C4-2B (cell line): ENCODE measurements at regions not wholly inside any gene's neighbourhood (a gene's known extent, or its start where the extent isn't known, plus 50 kb on each side); places are given as distances from the start of the nearest gene placed in this dataset.

Experiments used
- ZFX ChIP-seq: fragments of 450-650 bp; IDR thresholded peaks from 2 replicates; pipeline ENCODE4 v1.6.1; 2017
- TF ChIP-seq, protein P1 (sequence below): fragments of 450-650 bp; conservative IDR thresholded peaks from 2 replicates; pipeline ENCODE4 v1.5.1; 2017; ENCODE audit warnings: mild to moderate bottlenecking

DNA sequence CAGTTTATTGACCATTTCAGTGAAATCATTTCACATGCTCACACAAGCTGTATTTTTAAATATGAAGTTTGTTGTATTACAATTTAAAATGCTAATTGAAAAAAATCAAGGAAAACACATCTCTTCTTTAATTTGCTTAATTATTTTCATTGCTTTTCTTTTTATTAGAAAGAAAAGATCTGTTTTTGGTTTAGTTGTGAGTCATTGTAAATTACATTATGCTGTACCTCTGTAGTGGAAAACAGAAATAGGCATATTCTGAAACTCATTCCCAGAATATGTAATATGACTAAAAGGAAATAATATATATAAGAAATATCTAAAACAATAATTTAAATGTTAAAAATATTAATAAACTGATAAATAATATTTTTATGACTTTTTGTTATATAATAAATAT is 161.9 kb downstream of the HGF start:
- TF ChIP-seq, protein P1, sequence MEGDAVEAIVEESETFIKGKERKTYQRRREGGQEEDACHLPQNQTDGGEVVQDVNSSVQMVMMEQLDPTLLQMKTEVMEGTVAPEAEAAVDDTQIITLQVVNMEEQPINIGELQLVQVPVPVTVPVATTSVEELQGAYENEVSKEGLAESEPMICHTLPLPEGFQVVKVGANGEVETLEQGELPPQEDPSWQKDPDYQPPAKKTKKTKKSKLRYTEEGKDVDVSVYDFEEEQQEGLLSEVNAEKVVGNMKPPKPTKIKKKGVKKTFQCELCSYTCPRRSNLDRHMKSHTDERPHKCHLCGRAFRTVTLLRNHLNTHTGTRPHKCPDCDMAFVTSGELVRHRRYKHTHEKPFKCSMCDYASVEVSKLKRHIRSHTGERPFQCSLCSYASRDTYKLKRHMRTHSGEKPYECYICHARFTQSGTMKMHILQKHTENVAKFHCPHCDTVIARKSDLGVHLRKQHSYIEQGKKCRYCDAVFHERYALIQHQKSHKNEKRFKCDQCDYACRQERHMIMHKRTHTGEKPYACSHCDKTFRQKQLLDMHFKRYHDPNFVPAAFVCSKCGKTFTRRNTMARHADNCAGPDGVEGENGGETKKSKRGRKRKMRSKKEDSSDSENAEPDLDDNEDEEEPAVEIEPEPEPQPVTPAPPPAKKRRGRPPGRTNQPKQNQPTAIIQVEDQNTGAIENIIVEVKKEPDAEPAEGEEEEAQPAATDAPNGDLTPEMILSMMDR = no peak; the same call in 1 of the 2 replicates
- TF ChIP-seq ZFX = no peak
